ENCODE measurements at regions not wholly inside any gene's neighbourhood (a gene's known extent, or its start where the extent isn't known, plus 50 kb on each side); places are given as distances from the start of the nearest gene placed in this dataset.
"Not testable (repeated sequence)": the region's sequence is repeated elsewhere in the genome, so short reads cannot be mapped to it uniquely, and the experiment has no call there.

DNA sequence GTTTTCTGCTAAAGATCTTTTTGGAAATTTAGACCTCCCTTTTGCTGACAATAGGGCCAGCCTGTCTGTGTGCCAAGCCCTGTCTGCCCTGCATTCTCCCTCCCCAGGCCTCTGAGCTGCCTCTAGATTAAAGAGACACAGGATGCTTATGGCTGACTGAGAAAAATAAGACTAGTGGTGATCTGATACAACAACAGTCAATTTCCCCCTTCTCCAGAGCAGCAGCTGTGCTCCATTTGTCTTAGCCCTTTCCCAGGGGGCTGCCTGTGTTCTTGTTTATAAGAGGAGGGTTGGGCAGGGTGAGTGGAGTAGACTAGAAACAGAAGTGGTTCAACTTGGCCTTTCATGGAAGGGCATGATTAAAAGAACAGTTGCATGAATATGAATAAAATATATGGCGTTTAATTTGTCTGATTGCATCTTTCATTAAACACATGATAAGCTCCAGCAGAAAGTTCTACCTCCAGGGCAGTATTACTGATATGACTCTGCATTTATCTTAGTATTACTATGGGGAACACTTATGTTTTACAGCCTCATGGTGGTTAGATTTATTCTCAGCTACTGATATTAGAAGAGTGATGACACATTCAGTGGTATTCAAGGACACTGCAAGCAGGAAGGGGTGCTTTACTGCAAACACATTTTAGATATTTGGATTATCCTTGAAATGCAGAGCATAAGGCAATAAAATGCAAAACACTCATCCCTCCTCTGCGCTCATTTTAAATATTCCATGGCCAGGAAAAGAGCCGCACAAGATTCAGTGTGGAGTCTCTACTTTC, 150.2 kb upstream of the CLEC14A start:
- ATAC-seq (no peak), DNase-seq (no peak)
- intact Hi-C loops (cut with DNase I, micrococcal nuclease), result no loop called here

DNA sequence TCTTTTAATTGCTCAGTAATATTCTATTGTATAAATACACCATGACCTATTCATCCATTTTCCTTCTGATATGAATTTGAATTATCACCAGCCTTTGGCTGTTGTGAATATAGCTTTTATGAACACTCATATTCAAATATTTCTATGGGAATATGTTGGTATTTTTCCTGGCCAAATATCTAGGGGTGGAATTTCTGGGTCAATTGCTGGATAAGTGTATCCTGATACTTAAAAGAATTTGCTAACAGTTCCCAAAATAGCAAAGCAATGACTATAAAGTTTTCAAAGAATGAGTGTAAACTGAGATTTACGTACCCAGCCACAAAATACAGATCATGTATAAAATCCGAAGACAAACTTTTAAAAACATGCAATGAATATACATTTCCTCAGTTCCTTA, 148.7 kb upstream of the CLEC14A start:
- DNase-seq (no peak), ATAC-seq (no peak)
- intact Hi-C loops (cut with DNase I, micrococcal nuclease), result no loop called here

- DNase-seq, result no peak
- no peak for ATAC-seq
- intact Hi-C loops (cut with DNase I, micrococcal nuclease), result no loop called here
These were observed 148.2 kb upstream of the CLEC14A start for GRCh38 chr14:38404100-38404541.

DNA sequence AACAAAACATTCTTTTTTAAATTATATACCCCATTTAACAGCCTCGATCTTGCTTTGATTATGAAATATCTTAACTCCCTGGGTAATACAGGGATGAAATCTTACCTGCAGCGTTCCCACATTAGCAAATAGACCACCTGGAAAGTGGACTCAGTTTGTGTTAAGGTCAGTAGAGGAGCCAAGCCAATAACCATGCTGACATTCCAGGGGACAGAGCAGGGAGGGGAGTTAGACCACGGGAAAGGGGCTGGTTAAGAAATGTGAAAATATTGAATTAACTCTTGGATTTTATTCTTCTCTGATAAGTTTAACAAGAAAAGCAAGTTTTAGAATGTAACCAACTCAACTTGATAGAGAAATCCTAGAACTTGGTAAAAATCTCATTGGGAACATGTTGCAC, 144.9 kb upstream of the CLEC14A start:
- DNase-seq (no peak), ATAC-seq (no peak)
- intact Hi-C loops (cut with DNase I, micrococcal nuclease), result no loop called here

DNA sequence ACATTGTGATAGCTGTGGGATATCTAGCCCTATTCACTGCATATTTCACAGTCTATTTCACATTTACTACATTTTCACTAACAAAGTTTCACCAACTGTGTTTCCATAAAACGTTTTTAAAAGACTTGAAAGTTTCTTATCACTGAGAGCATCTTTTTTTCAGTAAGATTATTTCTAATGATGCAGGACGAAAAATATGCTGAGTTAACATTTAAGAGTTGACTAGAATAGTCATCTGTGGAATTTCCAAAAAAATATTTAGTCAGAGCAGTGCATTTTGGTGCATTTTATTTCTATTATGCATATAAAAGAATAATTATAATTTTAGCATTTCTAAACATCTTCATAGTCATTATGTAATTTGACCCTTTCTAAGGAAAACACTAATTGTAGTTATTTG, 143.8 kb upstream of the CLEC14A start:
- ATAC-seq (no peak), DNase-seq (no peak)
- intact Hi-C loops (cut with DNase I, micrococcal nuclease), result no loop called here

DNA sequence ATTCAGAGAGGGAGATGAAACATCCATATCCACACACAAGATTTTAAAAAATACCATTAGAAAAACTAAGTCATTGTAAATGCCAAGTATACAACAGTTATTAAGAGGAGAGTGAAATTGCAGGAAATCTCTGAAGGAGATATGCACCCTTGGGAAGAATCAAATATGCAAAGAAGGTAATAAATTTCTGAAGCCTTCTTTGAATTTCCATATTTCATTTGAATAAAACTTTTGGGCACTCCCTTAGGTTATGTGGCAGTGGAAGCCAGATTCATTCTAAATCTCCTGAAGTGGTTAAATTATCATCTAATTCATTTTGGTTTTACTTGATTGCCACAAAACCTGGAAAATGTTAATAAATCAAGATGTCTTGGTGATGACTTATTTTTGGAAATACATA, 138.9 kb upstream of the CLEC14A start:
- ATAC-seq, result no peak
- intact Hi-C loops (cut with DNase I, micrococcal nuclease), result no loop called here

DNA sequence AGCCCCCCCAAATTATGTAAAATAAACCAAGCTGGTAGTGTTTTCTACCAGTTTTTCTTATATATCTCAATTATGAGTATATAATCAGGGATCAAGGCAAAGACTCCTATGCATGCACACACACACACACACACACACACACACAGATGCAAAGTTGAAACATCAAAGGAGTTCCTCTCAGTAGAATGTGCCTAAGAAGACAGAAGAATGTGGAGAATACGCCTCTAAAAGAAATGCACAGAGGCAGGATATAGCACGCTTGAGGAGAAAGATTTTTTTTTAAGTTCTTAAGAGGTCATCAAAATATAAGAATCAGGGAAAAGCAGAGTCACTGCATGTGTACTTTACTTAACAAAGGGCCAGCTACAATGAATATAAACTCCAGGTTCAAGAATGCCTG, 138.2 kb upstream of the CLEC14A start:
- no peak for DNase-seq
- no peak for ATAC-seq
- intact Hi-C loops (cut with DNase I, micrococcal nuclease), result no loop called here

More for the DNA sequence above, 138.9 kb upstream of the CLEC14A start:
- no peak for DNase-seq

DNA sequence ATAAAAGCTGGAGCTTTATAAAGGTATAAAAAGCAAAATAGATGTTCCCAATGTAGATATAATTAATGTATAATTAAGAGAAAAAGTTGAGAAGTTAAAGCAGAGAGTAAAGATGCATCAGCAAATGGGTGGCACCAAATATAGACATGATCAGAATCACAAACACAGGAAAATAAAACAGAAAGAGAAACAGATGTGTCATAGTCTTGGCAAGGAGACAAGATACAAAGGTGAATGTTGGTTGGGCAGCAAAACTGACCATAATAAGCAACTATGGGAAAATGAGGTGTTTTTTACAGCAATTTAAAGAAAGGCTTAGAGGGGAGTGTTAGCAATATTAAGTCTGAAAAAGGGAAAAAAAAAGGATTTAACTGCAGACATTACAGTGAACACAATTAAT, 135.4 kb upstream of the CLEC14A start:
- no peak for ATAC-seq
- no peak for DNase-seq
- intact Hi-C loops (cut with DNase I, micrococcal nuclease), result no loop called here

DNA sequence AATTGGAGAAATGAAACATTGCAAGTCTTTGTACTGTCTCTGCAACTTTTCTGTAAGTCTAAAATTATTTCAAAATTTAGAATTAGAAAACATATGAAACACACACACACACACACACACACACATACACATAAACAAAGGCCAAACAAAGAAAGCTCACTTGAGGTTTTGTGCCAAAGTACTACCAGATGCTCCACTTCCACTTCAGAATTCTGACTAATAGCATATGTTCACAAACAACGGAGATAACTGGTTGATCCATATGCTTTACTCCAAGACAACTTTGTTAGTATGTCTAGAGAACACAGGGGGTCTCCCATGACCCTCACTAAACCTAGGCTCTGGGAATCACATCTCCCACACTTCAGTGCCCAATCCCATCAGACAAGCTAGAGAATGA, 133.8 kb upstream of the CLEC14A start:
- intact Hi-C loops (cut with DNase I, micrococcal nuclease), result no loop called here
- DNase-seq (no peak), ATAC-seq (no peak)

DNA sequence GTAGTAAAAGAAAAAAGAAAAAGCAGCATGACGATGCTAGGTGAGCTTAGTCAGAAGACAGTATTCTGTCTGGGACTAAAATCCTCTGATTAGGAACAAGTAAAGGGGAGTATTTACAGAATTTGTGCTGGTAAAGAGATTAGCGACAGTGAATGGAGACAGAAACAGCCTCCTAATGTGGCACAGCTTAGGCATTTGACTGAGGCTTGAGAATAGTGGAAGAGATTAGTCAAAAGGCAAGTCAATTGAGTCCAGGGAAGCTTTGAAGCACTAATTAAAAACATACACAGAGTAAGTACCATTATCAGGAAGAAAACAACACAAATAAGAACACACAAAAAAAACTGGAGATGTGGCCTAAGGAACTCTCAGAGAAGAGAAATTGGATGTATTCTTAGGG, 131.9 kb upstream of the CLEC14A start:
- ATAC-seq (no peak), DNase-seq (no peak)
- intact Hi-C loops (cut with DNase I, micrococcal nuclease), result no loop called here

DNA sequence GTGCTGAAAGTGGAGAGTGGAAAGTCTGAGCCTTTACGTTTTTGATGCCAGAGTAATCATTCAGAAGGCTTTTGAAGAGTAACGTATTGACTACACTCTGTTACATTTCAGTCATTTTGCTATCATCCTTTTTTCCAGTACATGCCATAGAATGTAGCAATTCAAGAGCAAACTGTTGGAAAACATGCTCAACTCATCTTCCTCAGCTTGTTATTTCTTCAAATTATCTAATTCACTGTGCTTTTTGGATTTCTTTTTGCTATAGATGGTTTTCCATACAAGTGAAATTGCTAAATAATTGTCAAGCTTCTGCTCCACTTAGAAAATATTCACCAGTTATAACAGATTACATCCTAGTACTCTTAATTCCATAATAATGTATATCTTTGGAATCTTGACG, 129.9 kb upstream of the CLEC14A start:
- intact Hi-C loops (cut with DNase I, micrococcal nuclease), result no loop called here
- ATAC-seq, result no peak

GRCh38 chr14:38385343-38385742, 129.4 kb upstream of the CLEC14A start:
- intact Hi-C loops (cut with DNase I, micrococcal nuclease), result no loop called here
- no peak for ATAC-seq
- DNase-seq, result no peak

More for the DNA sequence above, 129.9 kb upstream of the CLEC14A start:
- no peak for DNase-seq

DNA sequence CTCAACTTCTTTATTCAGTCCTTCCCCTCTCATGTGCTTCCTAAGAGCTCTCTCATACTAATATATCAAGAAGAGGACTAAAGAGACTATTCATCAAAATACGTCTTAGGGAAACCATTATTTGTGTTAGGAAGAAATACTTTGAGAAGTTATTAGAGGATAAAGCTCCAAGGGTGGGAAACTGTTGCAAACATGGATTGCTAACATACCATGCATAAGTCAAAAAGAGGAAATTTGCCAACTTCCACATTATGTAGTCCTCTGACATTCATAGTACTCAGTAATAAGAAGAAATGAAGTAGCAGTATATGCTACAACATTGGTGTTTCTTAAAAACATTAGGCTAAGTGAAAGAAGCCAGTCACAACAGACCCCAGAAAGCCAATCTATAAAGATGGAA, 128.8 kb upstream of the CLEC14A start:
- ATAC-seq, result no peak
- intact Hi-C loops (cut with DNase I, micrococcal nuclease), result no loop called here
- DNase-seq, result no peak

GRCh38 chr14:38367922-38368321, 112.0 kb upstream of the CLEC14A start:
- ATAC-seq (no peak), DNase-seq (no peak)
- intact Hi-C loops (cut with DNase I, micrococcal nuclease), result no loop called here

GRCh38 chr14:38366374-38366773, 110.5 kb upstream of the CLEC14A start:
- ATAC-seq (no peak), DNase-seq (no peak)
- intact Hi-C loops (cut with DNase I, micrococcal nuclease), result no loop called here

DNA sequence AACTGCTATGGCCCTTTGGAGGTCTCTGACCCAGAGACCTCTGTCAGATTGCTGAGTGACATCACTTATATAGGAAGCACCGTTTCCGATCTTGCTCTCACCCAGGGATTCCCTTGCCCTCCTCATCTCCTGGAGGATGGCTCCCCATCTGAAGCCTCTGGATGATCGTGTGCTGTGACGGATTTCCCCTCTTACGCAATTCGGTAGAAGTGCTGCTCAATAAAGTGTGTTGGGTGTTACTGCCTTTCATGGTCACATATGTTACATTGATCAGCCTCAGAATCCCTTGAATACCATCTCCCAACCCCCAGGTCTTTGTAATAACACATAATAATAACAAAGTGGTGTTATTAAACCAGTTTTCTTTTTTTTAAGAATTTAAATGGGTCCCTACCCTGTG, 107.3 kb upstream of the CLEC14A start:
- intact Hi-C loops (cut with DNase I, micrococcal nuclease), result no loop called here
- ATAC-seq, result no peak
- DNase-seq, result no peak

- intact Hi-C loops (cut with DNase I, micrococcal nuclease), result no loop called here
- no peak for ATAC-seq
- no peak for DNase-seq
These were observed 101.7 kb upstream of the CLEC14A start for GRCh38 chr14:38357557-38357956.

DNA sequence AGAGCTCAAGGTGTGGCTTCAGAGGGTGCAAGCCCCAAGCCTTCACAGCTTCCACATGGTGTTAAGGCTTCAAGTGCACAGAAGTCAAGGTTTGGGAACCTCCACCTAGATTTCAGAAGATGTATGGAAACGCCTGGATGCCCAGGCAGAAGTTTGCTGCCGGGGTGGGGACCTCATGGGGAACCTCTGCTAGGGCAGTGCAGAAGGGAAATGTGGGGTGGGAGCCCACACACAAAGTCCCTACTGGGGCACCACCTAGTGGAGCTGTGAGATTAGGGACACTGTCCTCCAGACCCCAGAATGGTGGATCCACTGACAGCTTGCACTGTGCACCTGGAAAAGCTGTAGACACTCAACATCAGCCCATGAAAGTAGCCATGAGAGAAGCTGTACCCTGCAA, 99.6 kb upstream of the CLEC14A start:
- DNase-seq; ATAC-seq; intact Hi-C loops (cut with DNase I, micrococcal nuclease): not testable (repeated sequence)

DNA sequence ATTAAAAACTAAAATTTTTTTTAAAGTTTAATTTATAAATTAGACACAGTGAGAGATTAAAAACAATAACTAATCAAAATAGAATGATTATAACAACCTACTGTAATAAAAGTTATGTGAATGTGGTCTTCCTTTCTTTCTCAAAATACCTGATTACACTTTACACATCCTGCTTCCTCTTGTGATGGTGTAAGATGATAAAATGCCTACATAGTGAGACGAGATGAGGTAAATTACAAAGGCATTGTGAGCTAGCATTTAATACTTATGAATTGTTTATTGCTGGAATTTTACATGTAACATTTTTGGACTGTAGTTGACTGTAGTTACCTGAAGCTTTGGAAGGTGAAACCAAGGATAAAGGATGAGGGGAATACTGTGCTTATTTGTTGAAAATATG, 94.2 kb upstream of the CLEC14A start:
- intact Hi-C loops (cut with DNase I, micrococcal nuclease), result no loop called here
- DNase-seq (no peak), ATAC-seq (no peak)

DNA sequence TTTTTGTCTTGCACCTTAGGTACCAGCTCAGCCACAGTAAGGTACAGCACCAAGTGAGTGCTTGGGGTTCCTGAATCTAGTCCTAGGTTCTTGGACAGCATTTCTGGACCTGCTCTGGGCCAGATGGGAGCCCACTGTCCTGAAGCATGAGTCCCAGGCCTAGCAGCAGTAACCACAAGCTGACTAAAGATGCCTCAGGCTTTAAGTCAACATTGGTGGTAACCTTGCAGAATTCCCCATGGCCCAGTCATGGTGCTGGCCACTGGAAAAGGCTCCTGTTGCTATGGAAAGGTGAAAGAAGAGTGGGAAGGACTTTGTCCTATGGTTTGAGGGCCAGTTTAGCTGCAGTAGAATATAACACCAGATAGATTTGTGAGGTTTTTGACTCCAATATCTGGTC, 86.9 kb upstream of the CLEC14A start:
- ATAC-seq (no peak), DNase-seq (no peak)
- intact Hi-C loops (cut with DNase I, micrococcal nuclease), result no loop called here

DNA sequence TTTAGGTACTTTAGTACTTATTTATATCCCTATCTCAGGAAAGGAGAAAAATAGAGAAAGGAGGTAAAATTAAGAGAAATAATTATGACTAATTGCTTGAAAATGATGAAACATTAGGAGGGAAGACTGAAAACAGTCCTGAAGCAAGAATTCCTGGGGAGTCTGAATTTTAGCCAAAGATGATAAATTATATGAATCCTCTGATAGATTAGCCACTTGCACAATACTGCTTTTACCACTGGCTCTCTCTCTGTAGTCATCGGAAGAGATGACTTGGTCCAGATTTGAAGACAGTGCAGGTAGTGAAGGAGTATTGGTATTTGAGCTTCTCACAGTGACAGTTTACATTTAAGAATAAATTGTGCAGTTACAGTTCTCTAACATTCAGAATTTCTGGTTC, 83.8 kb upstream of the CLEC14A start:
- no peak for DNase-seq
- no peak for ATAC-seq
- intact Hi-C loops (cut with DNase I, micrococcal nuclease), result no loop called here
